ENCODE measurements at regions not wholly inside any gene's neighbourhood (a gene's known extent, or its start where the extent isn't known, plus 50 kb on each side); places are given as distances from the start of the nearest gene placed in this dataset.

- no peak overlapping the region for H3K27ac ChIP-seq
- no peaks in the 10 kb centered on the region for H3K27me3 ChIP-seq
- TF ChIP-seq, protein P1, sequence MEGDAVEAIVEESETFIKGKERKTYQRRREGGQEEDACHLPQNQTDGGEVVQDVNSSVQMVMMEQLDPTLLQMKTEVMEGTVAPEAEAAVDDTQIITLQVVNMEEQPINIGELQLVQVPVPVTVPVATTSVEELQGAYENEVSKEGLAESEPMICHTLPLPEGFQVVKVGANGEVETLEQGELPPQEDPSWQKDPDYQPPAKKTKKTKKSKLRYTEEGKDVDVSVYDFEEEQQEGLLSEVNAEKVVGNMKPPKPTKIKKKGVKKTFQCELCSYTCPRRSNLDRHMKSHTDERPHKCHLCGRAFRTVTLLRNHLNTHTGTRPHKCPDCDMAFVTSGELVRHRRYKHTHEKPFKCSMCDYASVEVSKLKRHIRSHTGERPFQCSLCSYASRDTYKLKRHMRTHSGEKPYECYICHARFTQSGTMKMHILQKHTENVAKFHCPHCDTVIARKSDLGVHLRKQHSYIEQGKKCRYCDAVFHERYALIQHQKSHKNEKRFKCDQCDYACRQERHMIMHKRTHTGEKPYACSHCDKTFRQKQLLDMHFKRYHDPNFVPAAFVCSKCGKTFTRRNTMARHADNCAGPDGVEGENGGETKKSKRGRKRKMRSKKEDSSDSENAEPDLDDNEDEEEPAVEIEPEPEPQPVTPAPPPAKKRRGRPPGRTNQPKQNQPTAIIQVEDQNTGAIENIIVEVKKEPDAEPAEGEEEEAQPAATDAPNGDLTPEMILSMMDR (IDR thresholded peaks at IDR 0.05) = no peak
- no peak for TF ChIP-seq POLR2A (IDR thresholded peaks at IDR 0.05)
- H3K36me3 ChIP-seq = no peaks in the 10 kb centered on the region
- H3K9me3 ChIP-seq = no peaks in the 10 kb centered on the region
- no peak for DNase-seq
- H3K4me3 ChIP-seq = no peak overlapping the region
- no peaks in the 10 kb centered on the region for H3K4me1 ChIP-seq
These were observed 442.3 kb upstream of the RGPD4 start for GRCh38 chr2:107384422-107384821.

DNA sequence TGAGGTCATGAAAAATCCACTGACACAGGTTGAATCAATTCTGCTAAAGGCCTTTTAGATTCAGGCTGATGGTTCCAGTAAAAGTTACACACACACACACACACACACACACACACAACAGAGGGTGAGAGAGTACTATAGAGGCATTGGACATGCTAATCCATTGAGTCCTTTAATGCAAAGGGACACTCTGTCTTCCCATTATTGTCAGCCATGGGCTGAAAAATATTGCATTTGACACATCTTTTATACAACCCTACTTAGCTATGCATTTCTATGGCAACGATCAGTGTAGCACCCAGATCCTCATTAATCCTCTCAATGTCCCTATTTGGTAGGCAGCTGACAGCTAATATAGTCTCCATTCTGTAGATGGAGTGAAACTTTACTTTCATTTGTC is 440.8 kb upstream of the RGPD4 start:
- H3K27ac ChIP-seq = no peak overlapping the region
- TF ChIP-seq, protein P1 (IDR thresholded peaks at IDR 0.05) = no peak
- TF ChIP-seq POLR2A (IDR thresholded peaks at IDR 0.05) = no peak
- H3K4me1 ChIP-seq = no peaks in the 10 kb centered on the region
- H3K36me3 ChIP-seq = no peaks in the 10 kb centered on the region
- no peaks in the 10 kb centered on the region for H3K9me3 ChIP-seq
- no peak for DNase-seq
- H3K4me3 ChIP-seq = no peak overlapping the region
- no peaks in the 10 kb centered on the region for H3K27me3 ChIP-seq

GRCh38 chr2:107392241-107392704 is 434.4 kb upstream of the RGPD4 start:
- TF ChIP-seq, protein P1 (IDR thresholded peaks at IDR 0.05) = no peak
- no peak for TF ChIP-seq POLR2A (IDR thresholded peaks at IDR 0.05)
- no peak for DNase-seq
- Histone ChIP-seq H3K27me3 (no peaks in the 10 kb centered on the region), H3K9me3 (no peaks in the 10 kb centered on the region), H3K27ac (no peak overlapping the region), H3K4me3 (no peak overlapping the region), H3K4me1 (no peaks in the 10 kb centered on the region), H3K36me3 (no peaks in the 10 kb centered on the region)

DNA sequence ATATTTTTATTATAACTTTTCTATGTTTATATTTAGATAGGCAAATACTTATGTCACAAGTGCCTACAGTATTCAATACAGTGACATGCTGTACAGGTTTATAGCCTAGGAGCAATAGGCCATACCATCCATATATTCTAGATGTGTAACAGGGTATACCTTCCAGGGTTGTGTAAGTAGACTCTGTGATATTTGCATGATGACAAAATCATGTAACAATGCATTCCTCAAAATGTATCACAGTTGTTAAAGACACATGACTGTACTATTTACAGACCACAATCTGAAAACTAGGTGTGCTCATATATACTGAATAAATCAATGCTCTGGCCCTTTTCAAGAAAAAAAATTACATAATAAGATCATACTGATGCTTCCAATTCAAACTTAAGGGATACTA is 433.2 kb upstream of the RGPD4 start:
- Histone ChIP-seq H3K4me1 (no peaks in the 10 kb centered on the region), H3K27me3 (no peaks in the 10 kb centered on the region), H3K4me3 (no peak overlapping the region), H3K27ac (no peak overlapping the region), H3K36me3 (no peaks in the 10 kb centered on the region), H3K9me3 (no peaks in the 10 kb centered on the region)
- TF ChIP-seq, protein P1 (IDR thresholded peaks at IDR 0.05) = no peak
- no peak for TF ChIP-seq POLR2A (IDR thresholded peaks at IDR 0.05)
- no peak for DNase-seq

DNA sequence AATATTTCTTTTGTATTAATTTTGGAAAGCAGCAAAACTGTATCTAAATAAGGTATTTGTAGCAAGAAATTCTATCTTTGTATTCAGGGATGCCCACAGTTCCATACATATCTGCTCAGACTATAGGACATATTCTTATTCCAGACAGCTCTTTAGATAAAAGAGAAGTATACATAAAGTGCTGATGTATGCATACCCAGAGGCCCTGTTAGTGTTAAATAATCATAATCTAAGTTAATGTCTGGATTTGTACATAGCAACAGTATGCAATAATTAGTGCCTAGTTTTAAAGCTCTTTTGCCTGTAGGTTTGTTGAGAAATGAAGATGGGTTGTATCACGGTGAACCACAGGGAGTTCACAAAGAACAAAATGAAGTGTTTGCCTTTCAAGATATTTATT is 428.0 kb upstream of the RGPD4 start:
- H3K36me3 ChIP-seq = no peaks in the 10 kb centered on the region
- no peaks in the 10 kb centered on the region for H3K4me1 ChIP-seq
- H3K27me3 ChIP-seq = no peaks in the 10 kb centered on the region
- H3K4me3 ChIP-seq = no peak overlapping the region
- TF ChIP-seq POLR2A (IDR thresholded peaks at IDR 0.05) = no peak
- TF ChIP-seq, protein P1 (IDR thresholded peaks at IDR 0.05) = no peak
- H3K27ac ChIP-seq = no peak overlapping the region
- no peaks in the 10 kb centered on the region for H3K9me3 ChIP-seq
- no peak for DNase-seq

GRCh38 chr2:107402330-107402729 is 424.4 kb upstream of the RGPD4 start:
- H3K4me3 ChIP-seq = no peak overlapping the region
- no peaks in the 10 kb centered on the region for H3K27me3 ChIP-seq
- no peaks in the 10 kb centered on the region for H3K36me3 ChIP-seq
- DNase-seq = no peak
- H3K27ac ChIP-seq = no peak overlapping the region
- H3K9me3 ChIP-seq = no peaks in the 10 kb centered on the region
- TF ChIP-seq POLR2A (IDR thresholded peaks at IDR 0.05) = no peak
- TF ChIP-seq, protein P1 (IDR thresholded peaks at IDR 0.05) = no peak
- H3K4me1 ChIP-seq = no peaks in the 10 kb centered on the region
